IMR-90 (cell line): ENCODE measurements at regions not wholly inside any gene's neighbourhood (a gene's known extent, or its start where the extent isn't known, plus 50 kb on each side); places are given as distances from the start of the nearest gene placed in this dataset.

Experiments used
- ATAC-seq: fragments of 200-7000 bp; cut with Tn5 transposase; 2 replicates; pipeline ENCODE4 v1.9.1; 2020; ENCODE audit warnings: low read depth, mild to moderate bottlenecking, moderate library complexity
- BruUV-seq: library from RNA; stranded (reverse); fragments of 400-500 nt; replicated peaks from 2 replicates; lab custom pipeline; 2021; lab: Mats Ljungman, UMichigan
- CTCF ChIA-PET: fragments of 300-600 bp; formaldehyde crosslinking; extraction: SDS; loops from one replicate; lab custom pipeline; 2021; ENCODE audit warnings: antibody characterized with exemption; lab: Yijun Ruan, JAX
- POLR2A ChIA-PET: fragments of 300-600 bp; sonication (Branson Sonifier 250); formaldehyde crosslinking; loops from one replicate; lab custom pipeline; 2022; ENCODE audit warnings: antibody characterized with exemption; ENCODE audit not compliant: unreplicated experiment; lab: Charles Lee
- DNase-seq: peaks from one replicate; pipeline ENCODE4 v3.0.0; 2013
- H2AFZ ChIP-seq: replicated peaks from 2 replicates; pipeline ENCODE3; 2013; ENCODE audit warnings: low read length, mild to moderate bottlenecking; ENCODE audit not compliant: poor library complexity
- H2AK5ac ChIP-seq: 2 replicates; pipeline ENCODE4 v1.6.1; 2013; ENCODE audit warnings: low read depth, low read length, inconsistent platforms
- H2AK9ac ChIP-seq: replicated peaks from 2 replicates; pipeline ENCODE3; 2013; ENCODE audit warnings: mild to moderate bottlenecking, low read depth, low read length, moderate library complexity; ENCODE audit not compliant: poor library complexity
- H2BK120ac ChIP-seq: 2 replicates; pipeline ENCODE4 v1.6.1; 2013; ENCODE audit warnings: low read depth, low read length, inconsistent platforms
- H2BK15ac ChIP-seq: 3 replicates; pipeline ENCODE4 v1.6.1; 2013; ENCODE audit warnings: low read depth, low read length, inconsistent platforms
- H2BK20ac ChIP-seq: 2 replicates; pipeline ENCODE4 v1.6.1; 2013; ENCODE audit warnings: low read depth, mild to moderate bottlenecking, inconsistent platforms, low read length, moderate library complexity
- H2BK5ac ChIP-seq: 2 replicates; pipeline ENCODE4 v1.6.1; 2013; ENCODE audit warnings: mild to moderate bottlenecking, low read depth, low read length, inconsistent platforms; ENCODE audit not compliant: poor library complexity, severe bottlenecking
- H3K14ac ChIP-seq: replicated peaks from 2 replicates; pipeline ENCODE4 v1.6.1; 2013; ENCODE audit warnings: low read depth, low read length, inconsistent platforms
- H3K18ac ChIP-seq: 2 replicates; pipeline ENCODE4 v1.6.1; 2013; ENCODE audit warnings: low read depth, low read length, control low read depth
- H3K23ac ChIP-seq: 2 replicates; pipeline ENCODE4 v1.6.1; 2013; ENCODE audit warnings: low read depth, low read length, inconsistent platforms
- H3K27ac ChIP-seq: 2 replicates; pipeline ENCODE4 v1.5.1; 2013; ENCODE audit warnings: mild to moderate bottlenecking, control low read depth, low read length; ENCODE audit not compliant: insufficient read depth
- H3K27me3 ChIP-seq: 2 replicates; pipeline ENCODE4 v1.6.1; 2013; ENCODE audit warnings: low read length; ENCODE audit not compliant: control insufficient read depth, insufficient read depth
- H3K36me3 ChIP-seq: 2 replicates; pipeline ENCODE4 v1.6.1; 2013; ENCODE audit warnings: low read length, mixed read lengths; ENCODE audit not compliant: control insufficient read depth, insufficient read depth
- H3K4ac ChIP-seq: 2 replicates; pipeline ENCODE4 v1.6.1; 2013; ENCODE audit warnings: low read depth, low read length, inconsistent platforms
- H3K4me1 ChIP-seq: 2 replicates; pipeline ENCODE4 v1.6.1; 2013; ENCODE audit warnings: low read length, mixed read lengths; ENCODE audit not compliant: control insufficient read depth, insufficient read depth
- H3K4me2 ChIP-seq: 2 replicates; pipeline ENCODE4 v1.6.1; 2013; ENCODE audit warnings: low read depth, mild to moderate bottlenecking, control low read depth, low read length, moderate library complexity
- H3K4me3 ChIP-seq: 2 replicates; pipeline ENCODE4 v1.5.1; 2013; ENCODE audit warnings: low read depth, mild to moderate bottlenecking, control low read depth, low read length, moderate library complexity; ENCODE audit not compliant: insufficient read depth
- H3K56ac ChIP-seq: 2 replicates; pipeline ENCODE4 v1.6.1; 2013; ENCODE audit warnings: low read length, inconsistent platforms; ENCODE audit not compliant: insufficient read depth; ENCODE audit errors: extremely low read depth
- H3K79me1 ChIP-seq, 2 experiments: 2 replicates each; pipeline ENCODE4 v1.6.1; 2013; ENCODE audit warnings: low read length in 2 of 2, inconsistent platforms in 1 of 2, low read depth in 1 of 2
- H3K9ac ChIP-seq: 2 replicates; pipeline ENCODE4 v1.6.1; 2013; ENCODE audit warnings: low read depth, low read length, control low read depth
- H3K9me1 ChIP-seq: 2 replicates; pipeline ENCODE4 v1.6.1; 2013; ENCODE audit warnings: low read length, inconsistent platforms; ENCODE audit not compliant: insufficient read depth
- H3K9me3 ChIP-seq: 2 replicates; pipeline ENCODE4 v1.6.1; 2013; ENCODE audit warnings: low read length; ENCODE audit not compliant: control insufficient read depth, insufficient read depth
- H4K20me1 ChIP-seq: 2 replicates; pipeline ENCODE4 v1.6.1; 2013; ENCODE audit warnings: low read length, inconsistent platforms; ENCODE audit not compliant: insufficient read depth
- H4K5ac ChIP-seq: 2 replicates; pipeline ENCODE4 v1.6.1; 2013; ENCODE audit warnings: mild to moderate bottlenecking, low read depth, low read length, control low read depth
- H4K8ac ChIP-seq, 2 experiments: 2 replicates each; pipeline ENCODE4 v1.6.1; 2013; ENCODE audit warnings: low read depth in 2 of 2, low read length in 2 of 2, control low read depth in 1 of 2, inconsistent platforms in 1 of 2
- H4K91ac ChIP-seq: 2 replicates; pipeline ENCODE4 v1.6.1; 2013; ENCODE audit warnings: low read depth, low read length, inconsistent platforms; ENCODE audit not compliant: insufficient read depth
- BHLHE40 ChIP-seq: fragments of 150-350 bp; IDR thresholded peaks from 2 replicates; pipeline ENCODE4 v1.6.1; 2016; ENCODE audit warnings: mild to moderate bottlenecking, low read depth, low read length
- CEBPB ChIP-seq: IDR thresholded peaks from 2 replicates; pipeline ENCODE4 v1.6.1; 2012; ENCODE audit warnings: low read depth, low read length, improper control_type of control experiment
- FOS ChIP-seq: fragments of 150-350 bp; IDR thresholded peaks from 2 replicates; pipeline ENCODE4 v1.6.1; 2016; ENCODE audit warnings: low read depth, low read length
- MAFK ChIP-seq: IDR thresholded peaks from 2 replicates; pipeline ENCODE4 v1.6.1; 2012; ENCODE audit warnings: low read depth, low read length, improper control_type of control experiment
- MAZ ChIP-seq: IDR thresholded peaks from 2 replicates; pipeline ENCODE4 v1.6.1; 2012; ENCODE audit warnings: low read depth, mild to moderate bottlenecking, low read length, improper control_type of control experiment, moderate library complexity, borderline replicate concordance
- MXI1 ChIP-seq: IDR thresholded peaks from 2 replicates; pipeline ENCODE4 v1.6.1; 2012; ENCODE audit warnings: low read depth, mild to moderate bottlenecking, low read length, moderate library complexity, borderline replicate concordance
- NFE2L2 ChIP-seq: fragments of 150-350 bp; IDR thresholded peaks from 2 replicates; pipeline ENCODE4 v1.6.1; 2016; ENCODE audit warnings: low read depth, mild to moderate bottlenecking, low read length
- POLR2A ChIP-seq: IDR thresholded peaks from 2 replicates; pipeline ENCODE4 v1.6.1; 2012; ENCODE audit warnings: mild to moderate bottlenecking, low read depth, low read length
- RAD21 ChIP-seq: IDR thresholded peaks from 2 replicates; pipeline ENCODE4 v1.6.1; 2012; ENCODE audit warnings: low read length, improper control_type of control experiment
- RCOR1 ChIP-seq: IDR thresholded peaks from 2 replicates; pipeline ENCODE4 v1.6.1; 2012; ENCODE audit warnings: mild to moderate bottlenecking, low read length, improper control_type of control experiment; ENCODE audit not compliant: insufficient replicate concordance
- RFX5 ChIP-seq: IDR thresholded peaks from 2 replicates; pipeline ENCODE4 v1.8.0; 2012; ENCODE audit warnings: low read depth, mild to moderate bottlenecking, low read length, moderate library complexity
- SMC3 ChIP-seq: fragments of 150-350 bp; IDR thresholded peaks from 2 replicates; pipeline ENCODE4 v1.6.1; 2016; ENCODE audit warnings: low read depth, mild to moderate bottlenecking, antibody characterized with exemption, low read length, moderate library complexity
- WGBS, 2 experiments: methylation state at CpG; one replicate each; pipeline versions ENCODE4 v1.1.5 to v1.1.7; 2013; ENCODE audit warnings: missing lambda C conversion rate in 2 of 2; ENCODE audit not compliant: insufficient read length in 1 of 2; ENCODE audit errors: extremely low coverage in 2 of 2; 5-methylcytosine and 5-hydroxymethylcytosine counted together
- dilution Hi-C: fragments of 300-500 bp; cut with HindIII; formaldehyde crosslinking; loops from one replicate; pipeline ENCODE4 v1.14.3; 2018; ENCODE audit warnings: low sequenced_read_pairs; ENCODE audit not compliant: unreplicated experiment
- in situ Hi-C: fragments of 300-500 bp; cut with MboI; formaldehyde crosslinking; loops from 3 replicates; pipeline ENCODE4 v1.14.3; 2019; ENCODE audit warnings: low sequenced_read_pairs, inconsistent platforms, mixed read lengths
- intact Hi-C: fragments of 100-400 bp; cut with micrococcal nuclease; formaldehyde crosslinking; loops from 2 replicates; pipeline ENCODE4 v1.10.0; 2022
- TF ChIP-seq, protein P1 (sequence below): conservative IDR thresholded peaks from 2 replicates; pipeline ENCODE4 v1.5.1; 2012; ENCODE audit warnings: mild to moderate bottlenecking, low read depth, low read length, improper control_type of control experiment
- TF ChIP-seq, protein P2 (sequence below): fragments of 150-350 bp; IDR thresholded peaks from 2 replicates; pipeline ENCODE4 v1.6.1; 2016; ENCODE audit warnings: low read depth, mild to moderate bottlenecking, low read length, moderate library complexity, borderline replicate concordance
- TF ChIP-seq, protein P3 (sequence below): fragments of 150-350 bp; IDR thresholded peaks from 2 replicates; pipeline ENCODE4 v1.6.1; 2017; ENCODE audit warnings: mild to moderate bottlenecking, antibody characterized with exemption, low read length, low read depth

DNA sequence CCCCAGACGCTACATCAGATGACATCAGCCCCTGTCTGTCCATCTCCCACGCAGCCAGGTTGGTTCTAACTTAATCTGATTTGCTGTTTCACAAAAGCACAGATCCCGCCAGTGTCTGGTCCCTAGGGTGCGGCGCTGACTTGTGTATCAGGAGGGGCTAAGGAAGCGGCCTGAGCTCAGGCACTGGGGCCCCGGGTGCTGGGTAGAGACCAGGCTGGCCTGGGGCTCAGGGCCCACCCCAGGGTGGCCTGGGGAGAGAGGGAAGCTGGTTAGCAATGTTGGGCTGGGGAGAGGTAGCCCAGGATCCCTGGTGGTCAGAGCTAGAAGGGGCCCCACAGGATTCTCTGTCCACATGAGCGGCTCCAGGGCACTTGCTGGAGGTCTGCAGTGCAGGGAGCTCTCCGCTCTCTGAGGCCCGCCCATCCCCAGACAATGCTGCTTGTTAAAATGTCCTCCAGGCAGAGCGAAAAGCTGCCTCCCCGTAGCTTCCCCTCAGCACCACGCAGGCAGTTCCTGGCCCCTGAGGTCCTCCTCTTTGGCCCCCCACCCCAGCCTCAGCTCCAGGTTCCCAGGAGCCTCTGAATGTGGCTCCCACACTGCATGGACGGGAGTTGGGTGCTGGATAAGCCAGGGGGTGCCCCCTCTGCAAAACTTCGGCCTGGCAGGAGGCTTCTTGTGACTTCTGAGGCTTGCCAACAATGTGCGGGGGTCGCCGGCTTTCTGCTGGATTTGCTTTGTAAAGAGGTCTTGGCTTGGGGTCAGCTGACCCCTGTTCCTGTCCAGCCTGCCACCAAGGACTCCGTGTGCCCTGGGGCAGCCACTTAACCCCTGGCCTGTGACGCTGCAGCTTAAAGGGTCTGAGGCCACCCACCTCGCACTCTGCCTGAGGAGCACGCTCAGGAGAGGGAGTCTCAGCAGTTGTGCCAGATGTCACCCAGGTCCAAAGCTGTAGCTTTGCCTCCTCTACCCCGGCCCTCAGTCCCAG lies 112.9 kb downstream of the CPZ start:
- Histone ChIP-seq H3K27me3 (peaks cover 5% of the 10 kb centered on the region; the same call in 1 of the 2 replicates), H4K5ac (no peak overlapping the region), H2BK15ac (no peak overlapping the region), H4K91ac (no peak overlapping the region), H4K8ac (no peak overlapping the region), H3K27ac (no peak overlapping the region), H3K9me1 (no peaks in the 10 kb centered on the region), H3K9me3 (peaks cover 4% of the 10 kb centered on the region), H3K9ac (no peak overlapping the region), H2AK9ac (no peak overlapping the region), H3K79me1 (no peaks in the 10 kb centered on the region), H3K23ac (no peak overlapping the region), H3K4me1 (no peaks in the 10 kb centered on the region), H3K4me3 (no peak overlapping the region), H3K18ac (no peak overlapping the region), H3K14ac (no peak overlapping the region), H2BK20ac (no peak overlapping the region), H3K56ac (no peak overlapping the region), H3K4ac (no peak overlapping the region), H2BK120ac (no peak overlapping the region), H3K36me3 (no peaks in the 10 kb centered on the region), H2AK5ac (no peak overlapping the region), H4K20me1 (no peaks in the 10 kb centered on the region), H3K4me2 (no peak overlapping the region), H2AFZ (no peak overlapping the region), H2BK5ac (no peak overlapping the region)
- ATAC-seq = no peak
- dilution Hi-C loops (no loop called here), intact Hi-C loops (no loop called here), in situ Hi-C loops (no loop called here)
- POLR2A ChIA-PET = no interaction called here
- BruUV-seq = no TSS peak
- DNase-seq = no peak
- 27% methylated on average over 3 of the region's 23 CpGs; no CpG with 5 or more reads in 1 of the 2 experiments for WGBS, 2 experiments
- CTCF ChIA-PET = no interaction called here
- TF ChIP-seq FOS (no peak), MAZ (no peak), POLR2A (no peak), RCOR1 (no peak), BHLHE40 (no peak), MXI1 (no peak), NFE2L2 (no peak), MAFK (no peak), RFX5 (no peak), CEBPB (no peak), SMC3 (no peak), RAD21 (no peak)
- TF ChIP-seq, protein P1, sequence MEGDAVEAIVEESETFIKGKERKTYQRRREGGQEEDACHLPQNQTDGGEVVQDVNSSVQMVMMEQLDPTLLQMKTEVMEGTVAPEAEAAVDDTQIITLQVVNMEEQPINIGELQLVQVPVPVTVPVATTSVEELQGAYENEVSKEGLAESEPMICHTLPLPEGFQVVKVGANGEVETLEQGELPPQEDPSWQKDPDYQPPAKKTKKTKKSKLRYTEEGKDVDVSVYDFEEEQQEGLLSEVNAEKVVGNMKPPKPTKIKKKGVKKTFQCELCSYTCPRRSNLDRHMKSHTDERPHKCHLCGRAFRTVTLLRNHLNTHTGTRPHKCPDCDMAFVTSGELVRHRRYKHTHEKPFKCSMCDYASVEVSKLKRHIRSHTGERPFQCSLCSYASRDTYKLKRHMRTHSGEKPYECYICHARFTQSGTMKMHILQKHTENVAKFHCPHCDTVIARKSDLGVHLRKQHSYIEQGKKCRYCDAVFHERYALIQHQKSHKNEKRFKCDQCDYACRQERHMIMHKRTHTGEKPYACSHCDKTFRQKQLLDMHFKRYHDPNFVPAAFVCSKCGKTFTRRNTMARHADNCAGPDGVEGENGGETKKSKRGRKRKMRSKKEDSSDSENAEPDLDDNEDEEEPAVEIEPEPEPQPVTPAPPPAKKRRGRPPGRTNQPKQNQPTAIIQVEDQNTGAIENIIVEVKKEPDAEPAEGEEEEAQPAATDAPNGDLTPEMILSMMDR = no peak
- TF ChIP-seq, protein P2, sequence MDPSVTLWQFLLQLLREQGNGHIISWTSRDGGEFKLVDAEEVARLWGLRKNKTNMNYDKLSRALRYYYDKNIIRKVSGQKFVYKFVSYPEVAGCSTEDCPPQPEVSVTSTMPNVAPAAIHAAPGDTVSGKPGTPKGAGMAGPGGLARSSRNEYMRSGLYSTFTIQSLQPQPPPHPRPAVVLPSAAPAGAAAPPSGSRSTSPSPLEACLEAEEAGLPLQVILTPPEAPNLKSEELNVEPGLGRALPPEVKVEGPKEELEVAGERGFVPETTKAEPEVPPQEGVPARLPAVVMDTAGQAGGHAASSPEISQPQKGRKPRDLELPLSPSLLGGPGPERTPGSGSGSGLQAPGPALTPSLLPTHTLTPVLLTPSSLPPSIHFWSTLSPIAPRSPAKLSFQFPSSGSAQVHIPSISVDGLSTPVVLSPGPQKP = no peak
- TF ChIP-seq, protein P3, sequence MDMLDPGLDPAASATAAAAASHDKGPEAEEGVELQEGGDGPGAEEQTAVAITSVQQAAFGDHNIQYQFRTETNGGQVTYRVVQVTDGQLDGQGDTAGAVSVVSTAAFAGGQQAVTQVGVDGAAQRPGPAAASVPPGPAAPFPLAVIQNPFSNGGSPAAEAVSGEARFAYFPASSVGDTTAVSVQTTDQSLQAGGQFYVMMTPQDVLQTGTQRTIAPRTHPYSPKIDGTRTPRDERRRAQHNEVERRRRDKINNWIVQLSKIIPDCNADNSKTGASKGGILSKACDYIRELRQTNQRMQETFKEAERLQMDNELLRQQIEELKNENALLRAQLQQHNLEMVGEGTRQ = no peak
